ENCODE measurements at regions not wholly inside any gene's neighbourhood (a gene's known extent, or its start where the extent isn't known, plus 50 kb on each side); places are given as distances from the start of the nearest gene placed in this dataset.

- intact Hi-C loops (cut with micrococcal nuclease; ENCODE audit: unreplicated experiment), result loop anchor here (1.0 kb wide), 1 partner anchor 23 kb away; no protein-coding TSS in a partner anchor
- no peaks in the 10 kb centered on the region for H3K36me3 Mint-ChIP-seq (ENCODE audit: insufficient read depth, unreplicated experiment)
- no peaks in the 10 kb centered on the region for H3K27me3 Mint-ChIP-seq (ENCODE audit: unreplicated experiment)
- CTCF ChIA-PET, result no interaction called here
- H3K4me1 Mint-ChIP-seq (ENCODE audit: low read depth, unreplicated experiment), result no peaks in the 10 kb centered on the region
- no TSS peak for BruUV-seq (replicated peaks)
- DNase-seq, result no peak
- H3K4me3 Mint-ChIP-seq (ENCODE audit: low read depth, unreplicated experiment), result no peak overlapping the region
- no peak overlapping the region for H3K27ac Mint-ChIP-seq (ENCODE audit: unreplicated experiment)
- H3K9me3 Mint-ChIP-seq (ENCODE audit: low read depth, unreplicated experiment), result peaks cover 3% of the 10 kb centered on the region
- no peak for TF ChIP-seq CTCF (IDR thresholded peaks at IDR 0.05; ENCODE audit: unreplicated experiment)
These were observed 201.3 kb upstream of the HMCN1 start for GRCh38 chr1:185532856-185533255.

GRCh38 chr1:185531838-185532237 is 202.4 kb upstream of the HMCN1 start:
- peaks cover 3% of the 10 kb centered on the region for H3K9me3 Mint-ChIP-seq (ENCODE audit: low read depth, unreplicated experiment)
- TF ChIP-seq CTCF (IDR thresholded peaks at IDR 0.05; ENCODE audit: unreplicated experiment), result no peak
- no peaks in the 10 kb centered on the region for H3K27me3 Mint-ChIP-seq (ENCODE audit: unreplicated experiment)
- H3K4me3 Mint-ChIP-seq (ENCODE audit: low read depth, unreplicated experiment), result no peak overlapping the region
- no peaks in the 10 kb centered on the region for H3K36me3 Mint-ChIP-seq (ENCODE audit: insufficient read depth, unreplicated experiment)
- no peak overlapping the region for H3K27ac Mint-ChIP-seq (ENCODE audit: unreplicated experiment)
- no peaks in the 10 kb centered on the region for H3K4me1 Mint-ChIP-seq (ENCODE audit: low read depth, unreplicated experiment)
- intact Hi-C loops (cut with micrococcal nuclease; ENCODE audit: unreplicated experiment), result no loop called here
- CTCF ChIA-PET, result no interaction called here
- no peak for DNase-seq
- BruUV-seq (replicated peaks), result no TSS peak

- CTCF ChIA-PET, result no interaction called here
- Mint-ChIP-seq H3K9me3 (ENCODE audit: low read depth, unreplicated experiment) (peaks cover 3% of the 10 kb centered on the region), H3K27me3 (ENCODE audit: unreplicated experiment) (no peaks in the 10 kb centered on the region), H3K36me3 (ENCODE audit: insufficient read depth, unreplicated experiment) (no peaks in the 10 kb centered on the region), H3K4me3 (ENCODE audit: low read depth, unreplicated experiment) (no peak overlapping the region), H3K27ac (ENCODE audit: unreplicated experiment) (no peak overlapping the region), H3K4me1 (ENCODE audit: low read depth, unreplicated experiment) (no peaks in the 10 kb centered on the region)
- no peak for DNase-seq
- no peak for TF ChIP-seq CTCF (IDR thresholded peaks at IDR 0.05; ENCODE audit: unreplicated experiment)
- intact Hi-C loops (cut with micrococcal nuclease; ENCODE audit: unreplicated experiment), result no loop called here
- BruUV-seq (replicated peaks), result no TSS peak
These were observed 204.0 kb upstream of the HMCN1 start for GRCh38 chr1:185530215-185530614.

GRCh38 chr1:185529673-185530072 is 204.5 kb upstream of the HMCN1 start:
- BruUV-seq (replicated peaks), result no TSS peak
- intact Hi-C loops (cut with micrococcal nuclease; ENCODE audit: unreplicated experiment), result no loop called here
- Mint-ChIP-seq H3K36me3 (ENCODE audit: insufficient read depth, unreplicated experiment) (no peaks in the 10 kb centered on the region), H3K27me3 (ENCODE audit: unreplicated experiment) (no peaks in the 10 kb centered on the region), H3K27ac (ENCODE audit: unreplicated experiment) (no peak overlapping the region), H3K9me3 (ENCODE audit: low read depth, unreplicated experiment) (peaks cover 3% of the 10 kb centered on the region), H3K4me1 (ENCODE audit: low read depth, unreplicated experiment) (no peaks in the 10 kb centered on the region), H3K4me3 (ENCODE audit: low read depth, unreplicated experiment) (no peak overlapping the region)
- no peak for TF ChIP-seq CTCF (IDR thresholded peaks at IDR 0.05; ENCODE audit: unreplicated experiment)
- DNase-seq, result no peak
- CTCF ChIA-PET, result no interaction called here
